WERI-Rb-1 (cell line): ENCODE measurements at regions not wholly inside any gene's neighbourhood (a gene's known extent, or its start where the extent isn't known, plus 50 kb on each side); places are given as distances from the start of the nearest gene placed in this dataset.
A peak's percentile ranks its signal among the peaks of the same experiment; 100 is the strongest.

ENCODE experiments used
- DNase-seq: peaks from one replicate; pipeline ENCODE4 v3.0.0-alpha.2; 2020
- H3K27ac ChIP-seq: fragments of 250-450 bp; sonication (Bioruptor Pico); 2 replicates; pipeline ENCODE4 v1.5.1; 2020; ENCODE audit warnings: mild to moderate bottlenecking, moderate library complexity
- H3K27me3 ChIP-seq: fragments of 250-450 bp; sonication (Bioruptor Pico); 2 replicates; pipeline ENCODE4 v1.5.1; 2021; ENCODE audit warnings: mild to moderate bottlenecking, low read depth, moderate library complexity; ENCODE audit not compliant: insufficient read depth, severe bottlenecking
- H3K36me3 ChIP-seq: fragments of 250-450 bp; sonication (Bioruptor Pico); 2 replicates; pipeline ENCODE4 v1.5.1; 2020; ENCODE audit warnings: mild to moderate bottlenecking, moderate library complexity
- H3K4me3 ChIP-seq: 2 replicates; pipeline ENCODE4 v1.5.1; 2011; ENCODE audit warnings: low read depth, mild to moderate bottlenecking, control low read depth, low read length
- H3K9me3 ChIP-seq: fragments of 250-450 bp; sonication (Bioruptor Pico); 2 replicates; pipeline ENCODE4 v1.5.1; 2021; ENCODE audit warnings: mild to moderate bottlenecking, moderate library complexity; ENCODE audit not compliant: severe bottlenecking
- TF ChIP-seq, protein P1 (sequence below): IDR thresholded peaks from 2 replicates; pipeline ENCODE4 v1.5.1; 2011; ENCODE audit warnings: low read depth, mild to moderate bottlenecking, control low read depth, inconsistent platforms, low read length

DNA sequence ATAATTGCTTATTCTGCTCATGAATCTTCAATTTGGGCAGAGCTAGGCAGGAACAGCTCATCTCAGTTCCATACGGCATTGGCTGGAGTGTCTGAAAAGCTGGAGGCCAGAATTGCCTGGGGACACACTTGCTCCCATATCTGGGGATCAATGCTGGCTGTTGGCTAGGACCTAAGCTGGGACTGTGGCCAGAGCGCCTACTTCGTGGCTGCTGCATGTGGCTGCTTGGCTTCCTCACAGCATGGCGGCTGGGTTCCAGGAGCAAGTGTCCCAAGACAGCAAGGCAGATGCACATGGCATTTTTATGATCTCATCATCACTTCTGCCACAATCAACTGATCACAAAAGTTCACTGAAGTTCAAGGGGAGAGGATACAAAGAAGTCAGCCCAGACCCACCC is 200.2 kb downstream of the TTC8 start:
- TF ChIP-seq, protein P1, sequence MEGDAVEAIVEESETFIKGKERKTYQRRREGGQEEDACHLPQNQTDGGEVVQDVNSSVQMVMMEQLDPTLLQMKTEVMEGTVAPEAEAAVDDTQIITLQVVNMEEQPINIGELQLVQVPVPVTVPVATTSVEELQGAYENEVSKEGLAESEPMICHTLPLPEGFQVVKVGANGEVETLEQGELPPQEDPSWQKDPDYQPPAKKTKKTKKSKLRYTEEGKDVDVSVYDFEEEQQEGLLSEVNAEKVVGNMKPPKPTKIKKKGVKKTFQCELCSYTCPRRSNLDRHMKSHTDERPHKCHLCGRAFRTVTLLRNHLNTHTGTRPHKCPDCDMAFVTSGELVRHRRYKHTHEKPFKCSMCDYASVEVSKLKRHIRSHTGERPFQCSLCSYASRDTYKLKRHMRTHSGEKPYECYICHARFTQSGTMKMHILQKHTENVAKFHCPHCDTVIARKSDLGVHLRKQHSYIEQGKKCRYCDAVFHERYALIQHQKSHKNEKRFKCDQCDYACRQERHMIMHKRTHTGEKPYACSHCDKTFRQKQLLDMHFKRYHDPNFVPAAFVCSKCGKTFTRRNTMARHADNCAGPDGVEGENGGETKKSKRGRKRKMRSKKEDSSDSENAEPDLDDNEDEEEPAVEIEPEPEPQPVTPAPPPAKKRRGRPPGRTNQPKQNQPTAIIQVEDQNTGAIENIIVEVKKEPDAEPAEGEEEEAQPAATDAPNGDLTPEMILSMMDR = no peak
- H3K27me3 ChIP-seq = no peaks in the 10 kb centered on the region
- DNase-seq = no peak
- H3K9me3 ChIP-seq = no peaks in the 10 kb centered on the region
- H3K27ac ChIP-seq = no peak overlapping the region
- H3K36me3 ChIP-seq = no peaks in the 10 kb centered on the region
- no peak overlapping the region for H3K4me3 ChIP-seq

GRCh38 chr14:89025561-89026236 is 201.2 kb downstream of the TTC8 start:
- DNase-seq = no peak
- Histone ChIP-seq H3K9me3 (no peaks in the 10 kb centered on the region), H3K4me3 (no peak overlapping the region), H3K36me3 (no peaks in the 10 kb centered on the region), H3K27ac (no peak overlapping the region), H3K27me3 (no peaks in the 10 kb centered on the region)
- TF ChIP-seq, protein P1 = no peak

DNA sequence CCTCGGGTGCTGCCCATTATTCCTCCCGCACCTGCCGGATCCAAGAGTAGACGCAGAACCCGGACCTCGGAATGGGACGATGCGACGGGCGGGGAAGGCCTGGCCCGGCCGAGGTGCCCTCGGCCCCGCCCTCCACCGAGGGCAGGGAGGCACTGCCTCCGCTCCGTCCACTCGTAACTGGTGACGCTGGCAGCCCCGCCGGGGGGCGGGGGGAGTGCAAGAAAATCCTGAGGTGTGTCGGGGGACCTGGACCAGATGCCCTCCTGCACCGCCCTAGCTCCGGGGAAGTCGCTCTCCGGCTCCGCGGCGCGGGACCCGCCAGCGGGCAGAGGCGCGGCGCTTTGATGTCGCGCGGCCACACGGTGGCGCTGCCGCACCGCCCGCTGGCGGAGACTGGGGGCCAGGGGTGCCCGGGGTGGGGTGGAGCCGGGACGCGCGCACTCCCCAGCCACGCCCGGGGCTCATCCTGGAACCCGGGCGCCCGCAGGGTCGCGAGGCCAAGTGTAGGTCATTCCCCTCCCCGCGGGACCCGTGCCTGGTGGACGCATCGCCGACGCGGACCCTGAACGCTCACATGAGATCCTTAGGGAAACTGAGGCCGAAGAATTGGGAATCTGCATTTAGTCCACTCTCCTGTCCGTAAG is 202.8 kb downstream of the TTC8 start:
- Histone ChIP-seq H3K4me3 (peak overlapping the region; percentile 58), H3K36me3 (no peaks in the 10 kb centered on the region), H3K27ac (peak overlapping the region; percentile 24; the same call in 1 of the 2 replicates), H3K27me3 (no peaks in the 10 kb centered on the region), H3K9me3 (no peaks in the 10 kb centered on the region)
- TF ChIP-seq, protein P1 = peak; percentile 83
- DNase-seq = peak; percentile 52

DNA sequence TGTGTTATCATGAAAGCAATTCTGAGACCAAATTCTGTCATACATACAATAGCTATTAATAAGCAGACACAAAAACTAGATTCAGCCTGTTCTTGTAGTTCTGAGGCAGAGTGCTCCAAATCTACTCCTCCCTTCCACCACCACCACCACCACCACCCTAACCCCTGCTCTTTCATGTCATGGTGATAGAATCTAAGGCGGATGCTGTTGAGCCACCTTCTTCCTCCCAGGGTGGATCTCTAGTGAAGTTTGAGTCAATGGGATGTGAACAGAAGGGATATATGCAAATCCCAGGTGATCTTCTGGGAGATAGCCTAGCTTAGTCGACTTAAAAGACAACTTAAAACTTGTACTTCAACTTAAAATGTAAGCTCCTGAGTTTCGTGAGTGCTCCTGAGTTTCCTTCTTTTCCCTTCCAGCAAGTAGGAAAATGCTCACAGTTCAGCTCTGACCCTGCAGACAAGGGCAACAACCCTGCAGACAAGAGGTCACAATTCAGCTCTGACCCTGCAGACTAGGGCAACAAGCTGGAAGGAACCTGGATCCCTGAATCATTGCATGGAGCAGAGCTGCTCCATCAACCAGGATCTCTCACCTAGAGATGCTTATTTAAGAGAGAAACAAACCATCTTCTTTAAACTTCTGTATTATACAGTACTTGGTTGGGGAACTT is 204.1 kb downstream of the TTC8 start:
- Histone ChIP-seq H3K27ac (no peak overlapping the region), H3K4me3 (no peak overlapping the region), H3K27me3 (no peaks in the 10 kb centered on the region), H3K9me3 (no peaks in the 10 kb centered on the region), H3K36me3 (no peaks in the 10 kb centered on the region)
- no peak for DNase-seq
- TF ChIP-seq, protein P1 = no peak

DNA sequence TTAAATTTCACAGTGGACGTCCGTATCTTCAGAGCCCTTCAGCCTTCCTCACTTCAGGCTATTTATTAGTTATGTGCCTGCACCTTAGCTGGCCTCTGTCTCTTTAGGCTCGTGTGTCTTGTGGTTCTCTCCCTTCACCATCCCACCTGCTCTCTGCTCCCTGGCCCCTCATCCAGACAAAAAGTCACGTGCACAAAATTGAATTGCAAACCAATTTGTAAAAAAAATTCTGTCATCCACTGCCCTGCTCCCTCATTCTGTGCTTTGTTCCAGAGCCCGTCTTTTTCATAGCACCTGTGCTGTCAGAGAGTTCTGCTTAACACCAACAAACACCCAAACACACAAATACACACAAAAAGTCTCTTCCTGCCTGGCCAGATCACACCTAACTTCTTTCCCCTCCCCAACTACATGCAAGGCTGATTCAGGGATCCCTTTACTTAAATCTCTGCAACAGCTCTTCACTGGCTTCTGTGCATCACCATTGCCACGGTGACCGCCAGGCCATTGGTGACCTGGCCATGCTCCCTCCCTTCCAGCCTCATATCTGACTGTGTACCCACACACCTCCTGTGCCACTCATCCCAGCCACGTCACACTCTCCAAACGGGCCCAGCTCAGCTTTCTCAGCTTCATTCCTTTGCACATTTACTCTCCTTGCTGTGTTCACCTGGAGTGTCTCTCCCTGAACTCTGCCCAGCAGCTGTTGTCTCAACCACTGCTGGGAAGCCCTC is 205.7 kb downstream of the TTC8 start:
- TF ChIP-seq, protein P1 = no peak
- Histone ChIP-seq H3K27ac (no peak overlapping the region), H3K36me3 (no peaks in the 10 kb centered on the region), H3K27me3 (no peaks in the 10 kb centered on the region), H3K9me3 (no peaks in the 10 kb centered on the region), H3K4me3 (no peak overlapping the region)
- no peak for DNase-seq
